PC-3 (cell line): ENCODE measurements at regions not wholly inside any gene's neighbourhood (a gene's known extent, or its start where the extent isn't known, plus 50 kb on each side); places are given as distances from the start of the nearest gene placed in this dataset.

ENCODE experiments used
- ATAC-seq: fragments of 200-7000 bp; cut with Tn5 transposase; 2 replicates; pipeline ENCODE4 v1.9.1; 2020; ENCODE audit warnings: mild to moderate bottlenecking, moderate library complexity
- BruUV-seq: library from RNA; stranded (reverse); fragments of 400-500 nt; replicated peaks from 2 replicates; lab custom pipeline; 2021; lab: Mats Ljungman, UMichigan
- CTCF ChIA-PET: fragments of 300-600 bp; sonication (Branson Sonifier 250); formaldehyde crosslinking; loops from one replicate; lab custom pipeline; 2022; ENCODE audit warnings: antibody characterized with exemption; lab: Charles Lee
- POLR2A ChIA-PET: fragments of 300-600 bp; sonication (Branson Sonifier 250); formaldehyde crosslinking; loops from one replicate; lab custom pipeline; 2022; ENCODE audit warnings: antibody characterized with exemption; ENCODE audit not compliant: unreplicated experiment; lab: Charles Lee
- DNase-seq: peaks from one replicate; pipeline ENCODE4 v3.0.0-alpha.2; 2015
- H2AFZ ChIP-seq: fragments of 300-600 bp; sonication (generic); 2 replicates; pipeline ENCODE4 v1.6.0; 2016; ENCODE audit warnings: antibody characterized with exemption, low read length
- H3F3A ChIP-seq: fragments of 300-600 bp; sonication (generic); one replicate; pipeline ENCODE4 v1.6.0; 2017; ENCODE audit warnings: antibody characterized with exemption, low read length, control low read depth, mild to moderate bottlenecking; ENCODE audit not compliant: unreplicated experiment
- H3K27ac ChIP-seq: fragments of 300-600 bp; sonication (generic); 2 replicates; pipeline ENCODE4 v1.5.1; 2016; ENCODE audit warnings: mild to moderate bottlenecking, low read length
- H3K27me3 ChIP-seq: fragments of 300-600 bp; sonication (generic); 2 replicates; pipeline ENCODE4 v1.6.1; 2016; ENCODE audit warnings: low read length, mixed read lengths
- H3K36me3 ChIP-seq: fragments of 300-600 bp; sonication (generic); 2 replicates; pipeline ENCODE4 v1.6.1; 2016; ENCODE audit warnings: low read depth, mixed run types, low read length, mixed read lengths
- H3K4me1 ChIP-seq: fragments of 300-600 bp; sonication (generic); 2 replicates; pipeline ENCODE4 v1.5.1; 2016; ENCODE audit warnings: low read length; ENCODE audit not compliant: insufficient read depth
- H3K4me2 ChIP-seq: fragments of 300-600 bp; sonication (generic); 2 replicates; pipeline ENCODE4 v1.6.0; 2016; ENCODE audit warnings: low read length
- H3K4me3 ChIP-seq: fragments of 300-600 bp; sonication (generic); 2 replicates; pipeline ENCODE4 v1.5.1; 2016; ENCODE audit warnings: mild to moderate bottlenecking, low read length, mixed read lengths
- H3K79me2 ChIP-seq: fragments of 300-600 bp; sonication (generic); 2 replicates; pipeline ENCODE4 v1.6.1; 2017; ENCODE audit warnings: low read length, mixed read lengths
- H3K9ac ChIP-seq: fragments of 300-600 bp; sonication (generic); 2 replicates; pipeline ENCODE4 v1.6.0; 2016; ENCODE audit warnings: mild to moderate bottlenecking, low read length
- H3K9me2 ChIP-seq: fragments of 300-600 bp; sonication (generic); replicated peaks from 2 replicates; pipeline ENCODE4 v1.6.1; 2016; ENCODE audit warnings: mixed run types, low read length, mixed read lengths
- H3K9me3 ChIP-seq: fragments of 300-600 bp; sonication (generic); 2 replicates; pipeline ENCODE4 v1.6.1; 2016; ENCODE audit warnings: low read length, mixed read lengths
- H4K20me1 ChIP-seq: fragments of 300-600 bp; sonication (generic); 2 replicates; pipeline ENCODE4 v1.6.1; 2016; ENCODE audit warnings: low read length, mixed read lengths
- CTCF ChIP-seq: fragments of 300-600 bp; sonication (generic); conservative IDR thresholded peaks from 2 replicates; pipeline ENCODE4 v1.5.1; 2017; ENCODE audit warnings: antibody characterized with exemption, low read depth, mild to moderate bottlenecking, low read length
- EZH2 ChIP-seq: fragments of 300-600 bp; sonication (generic); IDR thresholded peaks from one replicate; pipeline ENCODE4 v1.6.1; 2017; ENCODE audit warnings: antibody characterized with exemption, mild to moderate bottlenecking, low read length; ENCODE audit not compliant: unreplicated experiment
- EZH2phosphoT487 ChIP-seq: fragments of 300-600 bp; sonication (generic); IDR thresholded peaks from 2 replicates; pipeline ENCODE4 v1.6.1; 2018; ENCODE audit warnings: mild to moderate bottlenecking, antibody characterized with exemption, low read length, borderline replicate concordance
- intact Hi-C: fragments of 100-400 bp; cut with micrococcal nuclease; formaldehyde crosslinking; loops from 2 replicates; pipeline ENCODE4 v1.9.0; 2023

DNA sequence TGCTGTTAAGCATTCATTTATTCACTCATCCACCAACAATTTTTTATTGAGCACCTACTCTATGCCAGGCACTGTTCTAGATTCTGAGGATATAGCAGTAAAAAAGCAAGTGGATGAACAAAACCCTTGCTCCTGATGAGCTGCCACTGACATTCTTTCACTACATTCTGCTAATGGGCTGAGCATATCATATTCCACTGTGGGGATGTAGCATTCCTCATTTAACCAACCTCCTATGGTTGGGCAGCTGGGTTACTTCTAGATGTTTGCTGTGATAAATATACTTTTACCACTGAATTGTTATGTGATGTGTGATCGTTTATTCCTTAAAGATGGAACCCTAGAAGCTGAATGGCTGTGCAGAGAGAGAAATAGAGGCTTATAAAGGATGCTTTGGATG, 176.9 kb downstream of the MN1 start:
- Histone ChIP-seq H3K36me3 (no peaks in the 10 kb centered on the region), H2AFZ (no peak overlapping the region), H4K20me1 (no peaks in the 10 kb centered on the region), H3K4me2 (no peak overlapping the region), H3K79me2 (no peaks in the 10 kb centered on the region), H3K9ac (no peak overlapping the region), H3K9me2 (no peaks in the 10 kb centered on the region), H3K27ac (no peak overlapping the region), H3F3A (no peaks in the 10 kb centered on the region), H3K4me1 (no peaks in the 10 kb centered on the region; the same call in 1 of the 2 replicates), H3K9me3 (no peaks in the 10 kb centered on the region), H3K4me3 (no peak overlapping the region), H3K27me3 (no peaks in the 10 kb centered on the region)
- ChIA-PET CTCF (no interaction called here), POLR2A (no interaction called here)
- intact Hi-C loops = no loop called here
- ATAC-seq = no peak
- TF ChIP-seq EZH2phosphoT487 = no peak
- TF ChIP-seq CTCF = no peak
- TF ChIP-seq EZH2 = no peak
- BruUV-seq = no TSS peak
- no peak for DNase-seq

DNA sequence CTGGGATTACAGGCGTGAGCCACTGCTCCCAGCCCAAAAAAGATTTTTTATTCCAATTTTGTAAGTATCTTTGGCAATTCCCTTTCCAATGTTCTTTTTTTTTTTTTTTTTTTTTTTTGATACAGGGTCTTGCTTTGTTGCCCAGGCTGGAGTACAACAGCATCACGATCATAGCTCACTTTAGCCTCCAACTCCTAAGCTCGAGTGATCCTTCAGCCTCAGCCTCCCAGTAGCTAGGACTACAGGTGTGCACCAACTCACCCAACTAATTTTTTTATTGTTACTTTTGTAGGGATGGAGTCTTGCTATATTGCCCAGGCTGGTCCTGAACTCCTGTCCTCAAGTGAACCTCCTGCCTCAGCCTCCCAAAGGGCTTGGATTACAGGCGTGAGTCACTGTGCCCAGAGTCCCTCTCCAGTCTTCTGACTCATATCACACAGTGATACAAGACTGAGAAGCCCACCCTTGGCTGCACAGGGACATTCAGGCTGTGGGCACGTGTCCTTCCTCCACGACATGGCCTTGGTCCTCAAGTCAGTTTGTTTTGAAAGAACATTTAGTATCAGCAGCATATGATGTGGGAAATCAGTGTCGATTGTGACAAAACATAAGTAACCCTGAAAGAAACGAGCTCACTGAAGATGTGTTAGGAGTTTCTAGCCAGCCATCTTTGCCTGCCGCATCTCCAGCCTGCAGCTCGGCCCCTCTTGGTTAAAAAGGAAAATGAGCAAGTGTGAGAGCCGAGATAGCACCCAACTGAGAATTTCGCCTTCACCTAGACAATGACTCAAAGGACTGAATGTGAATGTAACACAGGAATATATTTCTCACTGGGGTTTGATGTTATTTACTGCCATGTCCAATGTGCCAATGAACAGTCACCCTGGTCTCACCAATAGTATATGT, 175.5 kb downstream of the MN1 start:
- no peaks in the 10 kb centered on the region for H3K27me3 ChIP-seq
- ChIA-PET POLR2A (no interaction called here), CTCF (no interaction called here)
- no peaks in the 10 kb centered on the region for H3K9me2 ChIP-seq
- ATAC-seq (no peak), DNase-seq (no peak)
- no peaks in the 10 kb centered on the region for H3K79me2 ChIP-seq
- H3K36me3 ChIP-seq = no peaks in the 10 kb centered on the region
- intact Hi-C loops = no loop called here
- no peak overlapping the region for H3K4me3 ChIP-seq
- no peaks in the 10 kb centered on the region for H3K4me1 ChIP-seq
- no peak overlapping the region for H3K9ac ChIP-seq
- H3K27ac ChIP-seq = no peak overlapping the region
- H3K4me2 ChIP-seq = no peak overlapping the region
- H2AFZ ChIP-seq = no peak overlapping the region
- TF ChIP-seq EZH2phosphoT487 = no peak
- no peak for TF ChIP-seq EZH2
- no peak for TF ChIP-seq CTCF
- BruUV-seq = no TSS peak
- H3K9me3 ChIP-seq = no peaks in the 10 kb centered on the region
- no peaks in the 10 kb centered on the region for H3F3A ChIP-seq
- H4K20me1 ChIP-seq = no peaks in the 10 kb centered on the region
